GM18951 (cell line): ENCODE measurements at regions not wholly inside any gene's neighbourhood (a gene's known extent, or its start where the extent isn't known, plus 50 kb on each side); places are given as distances from the start of the nearest gene placed in this dataset.

Experiments
- POLR2A ChIP-seq: IDR thresholded peaks from 4 replicates; pipeline ENCODE4 v1.6.1; 2011; ENCODE audit warnings: mild to moderate bottlenecking; ENCODE audit not compliant: insufficient read length, insufficient read depth; ENCODE audit errors: extremely low read depth
- in situ Hi-C: fragments of 300-500 bp; cut with MboI; formaldehyde crosslinking; loops from one replicate; pipeline ENCODE4 v1.12.0; 2022; ENCODE audit warnings: low sequenced_read_pairs, mixed read lengths, inconsistent platforms; ENCODE audit not compliant: unreplicated experiment

- TF ChIP-seq POLR2A = no peak
- in situ Hi-C loops = no loop called here
Measured at GRCh38 chr3:168895419-168895818, 768.1 kb downstream of the MECOM start.

DNA sequence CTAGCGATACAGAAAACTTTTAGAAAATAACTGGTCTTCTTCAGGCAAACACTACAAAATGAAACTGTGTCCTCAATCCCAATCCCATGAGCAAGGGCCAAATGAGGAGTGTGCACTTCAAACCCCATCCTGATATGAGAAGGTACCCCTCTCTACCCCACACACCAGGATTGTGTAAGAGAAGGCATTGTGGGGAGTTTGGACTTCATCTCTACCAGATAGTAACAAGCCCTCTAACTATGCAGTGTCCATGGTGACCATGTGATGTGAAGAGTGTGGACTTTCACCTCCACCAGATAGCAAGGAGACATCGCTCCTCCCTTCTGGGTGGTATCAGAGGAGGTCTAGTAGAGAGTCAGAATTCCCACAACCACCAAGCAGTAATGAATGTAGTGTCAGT lies 769.3 kb downstream of the MECOM start:
- TF ChIP-seq POLR2A = no peak
- in situ Hi-C loops = no loop called here

GRCh38 chr3:168889666-168890065 lies 773.8 kb downstream of the MECOM start:
- no peak for TF ChIP-seq POLR2A
- in situ Hi-C loops = no loop called here

GRCh38 chr3:168888781-168889180 lies 774.7 kb downstream of the MECOM start:
- in situ Hi-C loops = no loop called here
- TF ChIP-seq POLR2A = no peak

DNA sequence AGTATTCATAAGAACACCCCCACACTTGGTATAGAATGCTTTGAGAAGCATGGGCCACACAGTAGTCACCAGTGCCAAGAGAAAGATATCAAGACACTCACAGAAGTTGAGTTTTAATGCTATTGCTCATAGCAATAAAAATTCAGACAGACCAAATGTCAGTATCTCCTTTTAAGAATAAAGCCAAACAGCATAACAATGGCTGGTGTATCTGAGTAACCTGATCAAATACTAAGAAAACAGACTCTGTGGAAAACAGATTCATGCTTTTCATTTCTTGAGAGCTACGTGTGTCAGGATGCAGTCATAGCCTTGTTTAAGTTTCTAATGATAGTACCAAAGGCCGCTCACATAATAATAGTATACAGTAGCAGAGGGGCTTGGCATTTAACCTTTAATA lies 778.5 kb downstream of the MECOM start:
- in situ Hi-C loops = no loop called here
- TF ChIP-seq POLR2A = no peak

- no peak for TF ChIP-seq POLR2A
- in situ Hi-C loops = no loop called here
Measured at GRCh38 chr3:168884353-168884903, 779.1 kb downstream of the MECOM start.

DNA sequence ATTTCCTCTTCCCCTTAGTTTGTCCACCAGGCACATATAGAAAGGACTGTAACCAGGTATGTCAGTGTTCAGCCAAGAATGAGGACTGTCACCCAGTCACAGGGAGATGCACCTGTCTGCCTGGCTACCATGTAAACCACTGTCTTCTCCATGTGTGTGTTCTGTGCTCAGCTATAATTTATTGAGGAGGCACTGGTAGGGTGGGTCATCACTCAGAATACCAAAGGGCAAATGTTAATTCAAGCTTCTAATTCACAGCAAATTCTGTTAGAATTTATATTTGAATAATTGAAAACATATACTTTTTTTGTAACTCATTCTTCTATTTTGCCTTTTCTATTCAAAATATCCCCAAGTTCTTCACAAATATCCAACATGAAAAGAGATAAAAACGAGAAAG lies 780.4 kb downstream of the MECOM start:
- in situ Hi-C loops = no loop called here
- no peak for TF ChIP-seq POLR2A

GRCh38 chr3:168881804-168882203 lies 781.7 kb downstream of the MECOM start:
- no peak for TF ChIP-seq POLR2A
- in situ Hi-C loops = no loop called here

DNA sequence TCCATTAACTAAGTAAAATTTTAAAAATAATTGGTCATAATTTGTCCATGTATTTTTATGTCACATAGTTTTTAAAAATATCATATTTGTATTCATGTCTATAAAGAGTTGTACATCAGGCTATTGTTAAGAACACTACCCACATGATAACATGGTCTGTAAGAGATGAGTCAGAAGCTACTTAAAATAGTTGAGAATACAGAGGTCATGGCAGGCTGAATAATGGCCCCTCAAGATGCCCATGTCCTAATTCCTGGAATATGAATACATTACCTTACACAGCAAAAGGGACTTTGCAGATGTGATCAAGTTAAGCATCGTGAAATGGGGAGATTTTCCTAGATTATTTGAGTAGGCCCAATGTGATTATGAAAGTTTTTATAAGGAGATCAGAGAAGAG lies 782.9 kb upstream of the GOLIM4 start:
- no peak for TF ChIP-seq POLR2A
- in situ Hi-C loops = no loop called here

DNA sequence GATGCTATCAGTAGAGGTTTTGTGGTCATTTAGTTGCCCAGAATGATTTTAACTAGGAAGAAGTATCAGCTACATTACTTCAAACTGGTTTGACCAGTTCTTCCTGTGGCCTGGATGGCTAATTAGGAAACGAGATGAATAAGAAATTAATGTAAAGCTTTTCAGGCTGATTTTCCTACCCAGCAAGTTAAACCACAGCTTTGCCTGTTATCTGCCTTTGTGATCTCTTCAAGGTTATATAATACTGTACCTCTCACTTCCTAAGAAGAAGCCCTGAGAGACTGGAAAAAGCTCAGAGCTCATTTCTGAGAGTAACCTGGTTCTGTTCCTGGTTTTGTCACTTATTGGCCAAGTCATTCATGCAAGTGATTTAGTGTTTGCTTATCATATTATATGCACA lies 782.2 kb upstream of the GOLIM4 start:
- in situ Hi-C loops = no loop called here

GRCh38 chr3:168876346-168877035 lies 780.8 kb upstream of the GOLIM4 start:
- TF ChIP-seq POLR2A = no peak
- in situ Hi-C loops = no loop called here

More for the DNA sequence above, 782.2 kb upstream of the GOLIM4 start:
- no peak for TF ChIP-seq POLR2A

GRCh38 chr3:168872826-168873225 lies 777.1 kb upstream of the GOLIM4 start:
- in situ Hi-C loops = no loop called here
- TF ChIP-seq POLR2A = no peak

DNA sequence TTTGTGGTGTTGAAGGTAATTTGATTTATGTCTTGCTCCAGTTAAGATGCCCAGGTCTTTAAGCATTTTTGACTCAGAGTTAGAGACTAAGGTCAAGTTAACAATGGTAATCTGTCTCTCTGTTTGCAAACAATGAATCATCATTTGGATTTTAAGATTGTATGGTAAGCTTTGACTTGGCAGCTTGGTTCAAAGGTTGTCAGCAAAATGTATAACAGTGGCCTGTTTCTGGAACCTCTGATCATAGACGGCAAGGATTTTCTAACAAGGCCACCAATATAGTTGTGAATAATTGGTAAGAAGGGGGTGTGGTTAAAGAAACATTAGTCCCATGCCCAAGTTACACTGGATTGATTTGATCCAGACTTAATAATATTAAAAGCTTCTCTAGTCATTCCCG lies 775.2 kb upstream of the GOLIM4 start:
- in situ Hi-C loops = no loop called here
- no peak for TF ChIP-seq POLR2A

- no peak for TF ChIP-seq POLR2A
- in situ Hi-C loops = no loop called here
Measured at GRCh38 chr3:168865022-168865551, 769.4 kb upstream of the GOLIM4 start.
